ENCODE measurements at regions not wholly inside any gene's neighbourhood (a gene's known extent, or its start where the extent isn't known, plus 50 kb on each side); places are given as distances from the start of the nearest gene placed in this dataset.

GRCh38 chrX:93428497-93428896 is 244.9 kb downstream of the NAP1L3 start:
- no peak overlapping the region for H3K4me3 ChIP-seq
- DNase-seq (ENCODE audit: low read depth, low spot score) (no peak), FAIRE-seq (no peak), ATAC-seq (no peak)
- RAD21 ChIA-PET (ENCODE audit: unreplicated experiment), result no interaction called here
- BruUV-seq (replicated peaks), result no TSS peak
- H3K4me1 ChIP-seq (ENCODE audit: control insufficient read depth, insufficient read depth, low read length), result no peaks in the 10 kb centered on the region
- H3K4me2 ChIP-seq (ENCODE audit: control insufficient read depth, insufficient read depth), result no peak overlapping the region
- H4K20me1 ChIP-seq (ENCODE audit: control insufficient read depth, insufficient read depth), result no peaks in the 10 kb centered on the region
- in situ Hi-C loops (cut with MboI), result no loop called here
- no peak overlapping the region for H3K9ac ChIP-seq (ENCODE audit: control insufficient read depth, insufficient read depth, low read length)
- intact Hi-C loops (cut with micrococcal nuclease; ENCODE audit: unreplicated experiment), result no loop called here
- 47% methylated on average over 3 of the region's 3 CpGs for WGBS (ENCODE audit: insufficient coverage, insufficient replicate concordance, low lambda C conversion rate, missing lambda C conversion rate)
- no peak overlapping the region for H3K27ac ChIP-seq (ENCODE audit: control insufficient read depth, insufficient read depth)
- H3K9me3 ChIP-seq (replicated peaks; ENCODE audit: control insufficient read depth, insufficient read depth, low read length), result no peaks in the 10 kb centered on the region
- H3K79me2 ChIP-seq (ENCODE audit: control insufficient read depth, insufficient read depth, low read length), result no peaks in the 10 kb centered on the region
- SMC1A ChIA-PET (ENCODE audit: uncharacterized antibody, unreplicated experiment), result no interaction called here
- POLR2A ChIA-PET, result no interaction called here
- CTCF ChIA-PET, result interaction anchor here (1.5 kb wide), 1 partner anchor 110 kb away, joined by 3 read pairs; no protein-coding TSS in a partner anchor
- no peaks in the 10 kb centered on the region for H3K36me3 ChIP-seq (ENCODE audit: control insufficient read depth in 2 of 2, insufficient read depth in 2 of 2, low read length in 1 of 2)
- TF ChIP-seq EP300 (IDR thresholded peaks at IDR 0.05; ENCODE audit: borderline replicate concordance in 1 of 2, control insufficient read depth in 1 of 2, low read depth in 2 of 2, low read length in 2 of 2), result no peak
- TF ChIP-seq DPF2 (IDR thresholded peaks at IDR 0.05), result no peak
- no peak for TF ChIP-seq NBN (IDR thresholded peaks at IDR 0.05)
- no peak for TF ChIP-seq ZBED1 (IDR thresholded peaks at IDR 0.05; ENCODE audit: borderline replicate concordance)
- H3K27me3 ChIP-seq (replicated peaks in 1 of 2; ENCODE audit: control insufficient read depth in 2 of 2, insufficient read depth in 2 of 2, low read length in 1 of 2), result no peaks in the 10 kb centered on the region
- H2AFZ ChIP-seq (ENCODE audit: control insufficient read depth, low read depth, low read length), result no peak overlapping the region

GRCh38 chrX:93422693-93423092 is 250.7 kb downstream of the NAP1L3 start:
- 31% methylated on average over 6 of the region's 6 CpGs for WGBS (ENCODE audit: insufficient coverage, insufficient replicate concordance, low lambda C conversion rate, missing lambda C conversion rate)
- H3K27me3 ChIP-seq (replicated peaks in 1 of 2; ENCODE audit: control insufficient read depth in 2 of 2, insufficient read depth in 2 of 2, low read length in 1 of 2), result no peaks in the 10 kb centered on the region
- H3K36me3 ChIP-seq (ENCODE audit: control insufficient read depth in 2 of 2, insufficient read depth in 2 of 2, low read length in 1 of 2), result no peaks in the 10 kb centered on the region
- H3K27ac ChIP-seq (ENCODE audit: control insufficient read depth, insufficient read depth), result no peak overlapping the region
- POLR2A ChIA-PET, result no interaction called here
- no peaks in the 10 kb centered on the region for H3K9me3 ChIP-seq (replicated peaks; ENCODE audit: control insufficient read depth, insufficient read depth, low read length)
- TF ChIP-seq PAX5 (IDR thresholded peaks at IDR 0.05; ENCODE audit: borderline replicate concordance, low read depth, low read length) (no peak), SMC3 (IDR thresholded peaks at IDR 0.05; ENCODE audit: borderline replicate concordance, low read length) (peak; percentile 29; the same call in 1 of the 2 replicates), RAD21 (IDR thresholded peaks at IDR 0.05; ENCODE audit: insufficient read depth, low read depth, low read length) (peak; percentile 43; the same call in 1 of the 2 replicates), CREM (IDR thresholded peaks at IDR 0.05; ENCODE audit: low read depth) (0 out of 2 replicates have a peak, but pooled peaks have one; percentile 19), CBX5 (IDR thresholded peaks at IDR 0.05; ENCODE audit: low read depth) (no peak), WRNIP1 (IDR thresholded peaks at IDR 0.05; ENCODE audit: borderline replicate concordance, low read depth, low read length) (no peak)
- TF ChIP-seq, protein P1, sequence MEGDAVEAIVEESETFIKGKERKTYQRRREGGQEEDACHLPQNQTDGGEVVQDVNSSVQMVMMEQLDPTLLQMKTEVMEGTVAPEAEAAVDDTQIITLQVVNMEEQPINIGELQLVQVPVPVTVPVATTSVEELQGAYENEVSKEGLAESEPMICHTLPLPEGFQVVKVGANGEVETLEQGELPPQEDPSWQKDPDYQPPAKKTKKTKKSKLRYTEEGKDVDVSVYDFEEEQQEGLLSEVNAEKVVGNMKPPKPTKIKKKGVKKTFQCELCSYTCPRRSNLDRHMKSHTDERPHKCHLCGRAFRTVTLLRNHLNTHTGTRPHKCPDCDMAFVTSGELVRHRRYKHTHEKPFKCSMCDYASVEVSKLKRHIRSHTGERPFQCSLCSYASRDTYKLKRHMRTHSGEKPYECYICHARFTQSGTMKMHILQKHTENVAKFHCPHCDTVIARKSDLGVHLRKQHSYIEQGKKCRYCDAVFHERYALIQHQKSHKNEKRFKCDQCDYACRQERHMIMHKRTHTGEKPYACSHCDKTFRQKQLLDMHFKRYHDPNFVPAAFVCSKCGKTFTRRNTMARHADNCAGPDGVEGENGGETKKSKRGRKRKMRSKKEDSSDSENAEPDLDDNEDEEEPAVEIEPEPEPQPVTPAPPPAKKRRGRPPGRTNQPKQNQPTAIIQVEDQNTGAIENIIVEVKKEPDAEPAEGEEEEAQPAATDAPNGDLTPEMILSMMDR (IDR thresholded peaks at IDR 0.05 in 2 of 3, conservative IDR thresholded peaks at IDR 0.05 in 1 of 3; ENCODE audit: control insufficient read depth in 2 of 3, extremely low read depth in 1 of 3, insufficient read depth in 1 of 3, low read depth in 3 of 3, low read length in 3 of 3), result peak; percentile 48 to 62 (median 57)
- ATAC-seq (peak; percentile 83), DNase-seq (ENCODE audit: low read depth, low spot score) (no peak), FAIRE-seq (no peak)
- H2AFZ ChIP-seq (ENCODE audit: control insufficient read depth, low read depth, low read length), result no peak overlapping the region
- H3K79me2 ChIP-seq (ENCODE audit: control insufficient read depth, insufficient read depth, low read length), result no peaks in the 10 kb centered on the region
- no peak overlapping the region for H3K9ac ChIP-seq (ENCODE audit: control insufficient read depth, insufficient read depth, low read length)
- H3K4me3 ChIP-seq, result no peak overlapping the region
- SMC1A ChIA-PET (ENCODE audit: uncharacterized antibody, unreplicated experiment), result interaction anchor here (0.8 kb wide), 1 partner anchor 116 kb away, joined by 3 read pairs; no protein-coding TSS in a partner anchor
- RAD21 ChIA-PET (ENCODE audit: unreplicated experiment), result no interaction called here
- in situ Hi-C loops (cut with MboI) (no loop called here), intact Hi-C loops (cut with micrococcal nuclease; ENCODE audit: unreplicated experiment) (no loop called here)
- no peaks in the 10 kb centered on the region for H3K4me1 ChIP-seq (ENCODE audit: control insufficient read depth, insufficient read depth, low read length)
- CTCF ChIA-PET, result interaction anchor here (0.6 to 1.2 kb wide), 3 partner anchors 17 to 153 kb away, joined by 3 to 4 read pairs (median 3); no protein-coding TSS in a partner anchor
- no peaks in the 10 kb centered on the region for H4K20me1 ChIP-seq (ENCODE audit: control insufficient read depth, insufficient read depth)
- no peak overlapping the region for H3K4me2 ChIP-seq (ENCODE audit: control insufficient read depth, insufficient read depth)
- no TSS peak for BruUV-seq (replicated peaks)

Data from GM12878 (cell line).